HG03159 (cell line): ENCODE measurements at regions not wholly inside any gene's neighbourhood (a gene's known extent, or its start where the extent isn't known, plus 50 kb on each side); places are given as distances from the start of the nearest gene placed in this dataset.

Source experiments
- ATAC-seq: cut with Tn5 transposase; IDR thresholded peaks from one replicate; pipeline ENCODE4 v1.9.1; 2021; ENCODE audit warnings: mild to moderate bottlenecking, moderate library complexity; ENCODE audit not compliant: unreplicated experiment

DNA sequence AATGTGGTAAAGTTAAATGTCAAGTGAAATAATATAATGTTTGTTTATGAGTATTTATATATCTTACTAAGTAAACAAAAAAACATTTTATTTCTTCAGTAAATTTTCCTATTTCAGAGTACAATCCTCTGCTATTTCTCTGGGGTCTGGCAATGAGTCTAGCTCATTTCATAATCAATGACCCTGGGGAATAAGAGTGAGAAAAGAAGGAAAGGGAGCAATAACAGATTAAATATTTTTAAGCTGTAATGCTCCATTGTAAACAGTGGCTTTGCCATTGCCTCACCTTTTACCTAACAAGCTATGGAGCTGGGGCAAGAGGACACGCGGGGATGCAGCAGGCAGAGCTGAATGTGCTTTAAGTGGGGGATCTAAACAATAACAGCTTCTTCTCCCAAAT lies 1071.9 kb downstream of the FLRT2 start:
- ATAC-seq: no peak

DNA sequence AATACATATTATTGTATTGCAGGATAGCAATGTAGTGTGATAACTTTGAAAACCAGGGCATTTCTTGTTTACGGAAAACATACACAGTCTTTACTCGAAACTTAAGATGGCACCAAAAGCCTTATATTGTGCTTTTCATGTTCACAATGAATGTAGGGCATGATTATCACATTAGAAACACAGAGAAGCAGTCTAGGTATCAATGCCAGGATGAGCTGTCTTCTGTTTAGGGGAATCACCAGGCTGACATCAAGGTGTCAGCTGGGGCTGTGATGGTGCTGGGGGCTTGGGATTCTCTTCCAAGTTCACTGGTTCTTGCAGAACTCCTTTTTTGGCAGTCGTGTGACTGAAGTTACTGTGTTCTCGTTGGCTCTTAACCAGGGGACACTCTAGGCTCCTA lies 1067.3 kb downstream of the FLRT2 start:
- ATAC-seq: no peak

DNA sequence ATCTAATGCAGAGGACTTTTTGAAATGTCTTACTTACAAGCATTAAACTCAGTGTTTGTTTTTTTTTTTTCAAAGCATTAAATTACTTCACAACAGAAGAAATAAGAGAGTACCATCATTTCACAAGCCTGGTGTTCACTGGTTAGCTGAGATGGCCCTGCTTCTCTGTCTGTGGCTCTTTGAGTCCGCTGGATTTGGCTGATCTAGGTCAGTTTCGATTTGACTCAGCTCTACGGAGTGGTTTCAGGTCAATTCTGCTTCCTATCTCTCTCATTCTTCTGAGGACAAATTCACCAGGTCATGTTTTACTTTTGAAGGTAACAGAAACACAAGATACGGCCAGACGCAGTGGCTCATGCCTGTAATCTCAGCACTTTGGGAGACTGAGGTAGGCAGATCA lies 1066.1 kb downstream of the FLRT2 start:
- no peak for ATAC-seq

DNA sequence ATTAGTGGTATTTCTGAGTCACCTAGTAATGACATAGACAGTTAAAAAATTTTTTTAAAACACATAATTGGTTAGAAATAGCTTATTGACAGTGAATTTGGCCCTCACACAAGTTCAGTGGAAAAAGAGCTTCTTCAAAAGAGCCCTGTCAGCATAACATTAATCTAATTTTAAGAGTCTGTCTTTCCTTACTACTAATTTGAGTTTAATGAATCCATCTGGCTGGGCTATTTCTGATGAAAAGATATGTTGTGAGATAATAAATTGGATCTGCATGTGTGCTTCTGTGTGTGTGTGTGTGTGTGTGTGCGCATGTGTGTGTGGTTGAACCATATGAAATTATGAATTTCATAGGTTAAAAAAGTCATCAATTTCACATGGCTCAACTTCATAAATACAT lies 1045.2 kb downstream of the FLRT2 start:
- ATAC-seq: no peak

DNA sequence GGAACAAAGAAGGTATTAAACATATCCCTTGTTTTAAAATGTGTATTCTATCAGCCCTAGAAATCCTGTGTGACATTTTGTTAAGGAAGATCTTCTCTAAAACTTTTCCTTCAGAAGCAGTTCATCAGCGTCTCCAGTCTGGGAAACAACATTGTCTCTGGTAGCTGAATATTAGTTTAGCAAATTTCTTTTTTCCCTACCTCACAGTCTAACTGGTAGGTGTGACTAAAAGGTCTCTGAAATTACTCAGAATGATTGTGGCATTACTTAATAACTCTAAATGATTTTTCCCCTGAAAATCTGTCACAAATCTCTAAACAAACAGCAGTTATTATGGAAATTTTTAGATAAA lies 1044.8 kb downstream of the FLRT2 start:
- no peak for ATAC-seq

DNA sequence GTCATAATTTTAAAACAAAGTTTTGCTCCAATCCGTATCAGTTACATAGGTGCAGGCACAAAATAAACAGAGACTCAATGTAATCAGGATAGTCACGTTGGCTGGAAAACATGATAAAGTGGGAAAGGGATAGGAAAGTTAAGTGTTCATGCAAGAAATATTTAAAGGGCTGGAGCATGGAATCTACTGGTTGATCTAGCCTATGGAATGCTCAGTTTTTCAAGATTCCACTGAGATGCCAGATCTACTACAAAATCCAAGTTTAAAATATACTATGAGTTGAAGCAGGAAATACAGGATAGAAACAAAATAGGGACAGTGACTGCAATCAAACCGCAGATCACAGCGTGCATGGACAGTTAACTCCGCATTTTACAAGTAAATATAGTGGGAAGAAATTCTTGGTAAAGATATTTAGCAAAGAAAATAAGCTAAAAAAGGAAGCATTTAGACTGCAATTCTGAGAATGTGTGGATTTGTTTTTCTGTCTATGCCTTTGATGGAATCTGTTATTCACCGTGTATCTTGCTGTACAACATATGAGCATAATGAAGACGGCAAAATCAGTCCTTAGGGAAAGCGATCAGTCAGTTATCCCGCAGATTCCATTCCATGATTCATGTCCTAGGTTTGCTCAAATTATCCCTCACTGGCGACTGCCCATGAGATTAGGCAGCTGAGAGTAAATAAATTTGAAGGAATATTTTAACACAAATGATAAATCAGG lies 1044.3 kb downstream of the FLRT2 start:
- no peak for ATAC-seq

DNA sequence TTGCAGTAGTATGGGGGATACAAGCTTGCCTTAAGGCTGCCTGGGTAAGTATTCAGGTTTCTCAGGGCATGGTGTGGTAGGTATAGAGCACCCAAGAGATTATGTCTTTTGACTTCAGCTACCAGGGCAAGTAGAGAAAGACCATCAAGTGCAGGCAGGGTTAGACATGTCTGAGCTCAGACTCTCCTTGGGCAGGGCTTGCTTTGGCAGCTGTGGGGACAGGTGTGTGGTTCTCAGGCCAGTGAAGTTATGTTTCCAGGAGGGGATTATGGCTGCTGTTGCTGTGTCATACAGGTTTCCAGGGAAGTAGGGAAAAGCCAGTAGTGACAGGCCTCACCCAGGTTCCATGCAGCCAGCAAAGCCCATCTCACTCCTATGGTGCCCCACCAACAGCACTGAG lies 1040.4 kb downstream of the FLRT2 start:
- no peak for ATAC-seq

DNA sequence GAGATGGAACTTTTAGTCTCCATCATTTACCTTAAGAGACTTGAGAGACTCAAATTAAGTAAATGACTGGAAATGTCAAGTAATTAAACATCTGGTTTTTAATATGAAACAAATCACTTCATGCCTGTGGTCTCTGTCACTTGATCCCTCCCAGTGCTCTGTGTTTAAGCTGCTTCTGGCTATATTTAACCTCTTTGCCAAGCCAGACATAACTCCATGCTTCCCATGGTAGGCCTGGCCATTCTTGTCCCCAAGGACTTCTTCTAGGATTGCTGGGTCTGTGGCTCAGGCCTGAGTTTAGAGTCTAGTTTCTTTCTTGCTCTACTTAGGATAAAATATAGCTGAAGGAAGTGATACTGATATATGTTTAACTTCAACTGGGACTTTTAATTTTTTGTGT lies 1013.6 kb downstream of the FLRT2 start:
- no peak for ATAC-seq

DNA sequence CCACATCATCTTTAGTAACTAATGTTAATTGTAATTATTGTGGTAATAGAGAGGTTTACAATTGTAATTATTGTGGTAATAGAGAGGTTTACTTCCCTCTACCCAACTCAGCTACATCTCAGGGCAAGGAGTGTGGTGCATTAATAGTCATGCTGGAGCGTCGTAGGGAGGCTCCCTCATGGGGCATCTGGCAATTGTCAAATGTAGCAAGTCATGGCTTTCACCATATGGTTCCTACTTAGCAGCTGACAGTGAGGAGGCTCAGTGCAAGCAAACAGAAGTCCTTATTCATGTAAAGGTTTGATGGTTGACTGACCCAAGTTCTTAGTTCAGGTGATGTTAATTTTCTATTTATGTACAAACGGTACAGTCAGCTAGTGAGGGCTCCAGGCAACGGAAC lies 1012.0 kb downstream of the FLRT2 start:
- ATAC-seq: no peak

DNA sequence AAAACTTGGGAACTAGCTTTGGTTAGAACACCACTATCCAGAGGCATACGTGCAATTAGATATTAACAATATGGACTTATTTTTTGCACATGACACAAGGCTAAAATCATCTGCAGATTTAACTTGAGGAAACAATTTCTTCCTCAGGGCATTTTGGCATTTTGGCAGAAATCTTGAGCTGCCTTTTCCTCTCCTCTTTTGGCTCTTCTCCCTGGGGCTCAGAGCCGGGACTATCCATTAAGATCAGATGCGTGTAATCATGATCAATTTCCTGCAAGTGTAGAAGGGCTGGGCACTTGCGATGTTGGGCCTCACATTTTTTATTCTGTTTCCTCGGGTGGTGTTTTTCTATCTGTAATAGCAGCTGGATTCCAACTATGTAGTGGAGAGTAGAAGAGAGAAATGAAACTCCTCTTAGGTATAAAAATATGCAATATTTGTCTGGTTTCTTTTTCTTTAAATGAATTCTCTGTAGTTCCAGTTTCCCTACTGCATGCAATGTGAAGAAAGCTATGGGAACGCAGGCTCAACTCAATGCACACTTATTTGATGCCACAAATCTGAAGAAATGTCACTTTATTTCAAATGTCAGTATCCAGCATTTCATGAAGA lies 1010.8 kb downstream of the FLRT2 start:
- ATAC-seq: no peak

DNA sequence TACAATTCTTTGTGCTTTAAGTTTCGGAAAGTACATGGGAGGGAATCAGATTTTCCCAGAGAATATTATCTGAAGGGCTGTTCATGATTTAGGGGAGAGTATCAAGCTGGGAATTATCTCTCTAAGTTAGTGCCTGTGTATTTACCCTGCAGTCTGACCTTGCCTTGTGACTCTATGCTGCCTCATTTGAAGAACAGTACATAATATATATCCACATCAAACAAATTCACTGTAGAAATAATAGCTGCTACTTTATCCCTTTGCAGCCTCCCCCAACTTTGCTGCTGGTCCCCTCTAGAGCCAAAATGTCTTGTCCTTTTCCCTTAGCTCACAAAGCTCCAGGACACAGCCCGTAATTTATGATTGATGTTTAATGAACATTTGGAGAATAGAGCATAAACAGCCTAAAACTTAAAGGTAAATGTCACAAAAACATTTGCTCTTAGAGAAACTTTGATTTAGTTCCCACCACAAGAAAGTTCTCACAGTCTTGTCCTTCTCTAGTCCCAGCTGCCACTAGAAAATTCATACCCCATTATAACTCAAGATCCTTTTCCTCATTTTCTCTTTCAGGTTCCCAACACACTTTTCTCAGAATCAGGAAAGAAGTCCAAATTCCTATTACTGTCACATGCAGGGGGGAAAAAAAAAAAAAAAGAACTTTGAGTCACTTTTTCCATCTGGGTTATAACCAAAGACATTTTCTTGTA lies 1009.6 kb downstream of the FLRT2 start:
- ATAC-seq: no peak

DNA sequence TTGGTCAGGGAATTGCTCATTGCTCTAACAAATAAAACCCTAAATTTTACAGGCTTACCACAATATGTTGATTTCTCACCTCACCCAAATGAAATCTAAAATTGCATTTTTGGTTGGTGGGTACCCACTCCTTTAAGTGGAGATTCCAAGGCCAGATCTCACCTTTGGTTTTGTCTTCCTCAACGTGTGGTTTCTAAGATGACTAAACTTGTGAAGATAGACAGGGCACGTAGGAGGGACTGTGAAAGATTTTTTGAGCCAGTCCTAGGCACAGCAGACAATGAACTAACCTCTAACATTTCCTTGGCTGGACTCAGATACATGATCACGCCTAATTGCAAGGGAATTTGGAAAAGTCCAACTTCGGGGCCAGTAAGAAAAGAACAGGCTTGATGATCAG lies 1003.9 kb downstream of the FLRT2 start:
- ATAC-seq: no peak

DNA sequence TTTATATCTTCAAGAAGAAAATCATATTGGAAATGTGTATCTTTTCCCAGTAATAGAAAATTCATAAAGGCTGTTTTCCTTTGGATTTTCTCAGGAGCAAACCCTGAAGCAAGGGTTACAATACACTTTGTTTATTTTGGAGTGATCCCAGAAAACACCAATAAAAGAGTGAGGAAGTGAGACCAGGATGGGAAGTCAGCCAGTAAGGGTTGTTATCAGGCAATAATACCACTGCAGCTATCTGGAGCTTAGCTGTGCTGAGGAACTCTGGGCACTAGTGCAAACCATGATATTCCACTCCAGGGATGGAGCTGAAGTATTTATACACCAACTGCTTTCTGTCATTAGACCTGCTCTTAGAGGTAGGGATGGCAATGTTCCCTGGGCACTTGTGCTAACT lies 1002.3 kb downstream of the FLRT2 start:
- ATAC-seq: no peak

DNA sequence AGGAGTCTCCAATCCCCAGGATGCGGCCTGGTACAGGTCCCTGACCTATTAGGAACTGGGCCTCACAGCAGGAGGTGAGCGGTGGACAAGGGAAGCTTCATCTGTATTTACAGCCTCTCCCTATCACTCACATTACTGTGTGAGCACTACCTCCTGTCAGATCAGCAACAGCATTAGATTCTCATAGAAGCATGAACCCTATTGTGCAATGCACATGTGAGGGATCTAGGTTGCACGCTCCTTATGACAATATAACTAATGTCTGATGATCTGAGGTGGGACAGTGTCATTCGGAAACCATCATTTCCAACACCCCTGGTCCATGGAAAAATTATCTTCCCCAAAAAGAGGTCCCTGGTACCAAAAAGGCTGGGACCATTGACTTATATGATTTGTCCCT lies 1000.5 kb downstream of the FLRT2 start:
- ATAC-seq: no peak

DNA sequence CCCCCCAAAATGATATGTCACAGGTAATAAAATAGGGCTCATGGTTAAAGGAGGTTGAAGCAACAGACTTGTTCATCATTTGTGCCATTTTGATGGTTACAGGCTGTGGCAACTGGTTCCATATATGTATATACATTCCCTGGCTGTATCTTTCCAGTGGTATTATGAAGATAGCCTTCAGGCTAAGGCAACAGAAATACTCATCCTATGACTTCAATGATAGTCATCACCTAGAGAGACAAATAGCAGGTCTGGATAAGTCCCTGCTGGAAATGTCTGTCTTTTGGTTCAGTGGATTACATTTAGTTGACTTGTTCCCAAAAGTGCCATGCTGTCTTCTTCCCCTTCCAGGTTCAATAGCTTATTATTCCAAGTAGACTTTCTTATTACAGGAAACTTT lies 997.4 kb downstream of the FLRT2 start:
- no peak for ATAC-seq

DNA sequence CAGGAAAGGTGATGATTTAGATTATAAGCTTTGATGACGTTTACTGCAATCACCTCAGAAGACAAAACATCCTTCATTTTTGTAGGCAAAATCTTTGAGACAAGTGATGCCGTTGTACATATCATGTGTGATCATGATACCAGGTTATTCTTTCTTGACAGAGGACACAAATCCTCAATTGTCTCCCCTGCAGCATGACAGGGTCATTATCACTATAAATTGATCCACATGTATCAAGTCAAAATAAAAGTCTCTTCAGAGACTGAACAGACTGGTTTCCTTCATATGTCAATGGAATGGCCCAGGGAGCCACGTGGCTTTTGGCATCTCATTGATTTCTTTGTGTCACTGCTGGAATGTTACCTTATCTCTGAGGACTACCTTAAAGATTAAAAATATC lies 995.7 kb downstream of the FLRT2 start:
- no peak for ATAC-seq

DNA sequence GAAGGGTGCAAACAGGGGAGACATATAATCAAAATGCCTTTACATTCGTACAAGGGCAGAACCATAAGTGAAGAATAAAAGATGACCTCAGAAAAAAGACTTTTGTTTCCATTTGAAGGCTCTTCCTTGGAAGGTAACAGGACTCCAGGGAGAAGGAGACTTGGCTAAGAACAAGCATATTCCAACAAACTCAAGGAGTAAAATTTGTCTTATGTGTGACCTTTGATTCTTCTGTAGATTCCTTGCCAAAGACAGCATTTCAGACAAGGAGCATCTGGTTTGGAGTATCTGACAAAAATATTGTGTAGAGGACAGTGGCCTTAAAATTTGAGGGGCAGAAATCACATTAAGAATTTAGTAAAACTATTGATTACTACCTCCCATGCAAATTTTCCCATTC lies 991.9 kb downstream of the FLRT2 start:
- ATAC-seq: no peak

DNA sequence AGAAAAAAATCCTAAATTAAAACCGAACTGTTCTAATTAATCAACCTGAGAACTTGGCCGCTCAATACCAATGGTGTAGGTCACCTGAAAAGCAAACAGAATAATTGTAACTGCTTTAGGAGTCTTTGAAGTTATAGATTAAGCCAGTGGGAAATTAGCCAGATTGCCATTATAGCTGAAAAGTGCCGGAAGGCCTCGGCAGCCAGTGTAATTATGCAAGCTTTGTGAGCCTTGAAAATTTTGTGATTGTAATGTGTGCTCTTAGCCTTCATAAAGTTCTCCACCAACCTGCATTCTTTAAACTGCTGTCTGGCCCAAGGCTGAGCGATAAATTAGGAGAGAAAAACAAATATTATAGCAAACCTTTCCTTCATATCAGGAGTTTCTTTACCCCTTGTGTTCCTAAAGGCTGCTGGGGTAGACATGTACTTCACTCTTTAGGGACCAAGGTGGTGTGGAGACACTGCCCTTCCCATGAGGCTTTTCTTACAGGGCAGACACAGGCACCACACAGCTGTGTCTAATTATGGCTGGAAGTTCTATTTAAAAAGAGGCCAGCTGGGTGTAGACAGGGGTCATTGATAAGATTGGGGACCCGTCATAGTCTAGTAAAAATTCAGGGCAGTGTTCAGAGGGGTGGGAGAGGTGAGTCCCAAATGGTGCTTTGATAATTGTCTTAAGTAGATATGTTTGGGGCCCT lies 991.2 kb downstream of the FLRT2 start:
- no peak for ATAC-seq

DNA sequence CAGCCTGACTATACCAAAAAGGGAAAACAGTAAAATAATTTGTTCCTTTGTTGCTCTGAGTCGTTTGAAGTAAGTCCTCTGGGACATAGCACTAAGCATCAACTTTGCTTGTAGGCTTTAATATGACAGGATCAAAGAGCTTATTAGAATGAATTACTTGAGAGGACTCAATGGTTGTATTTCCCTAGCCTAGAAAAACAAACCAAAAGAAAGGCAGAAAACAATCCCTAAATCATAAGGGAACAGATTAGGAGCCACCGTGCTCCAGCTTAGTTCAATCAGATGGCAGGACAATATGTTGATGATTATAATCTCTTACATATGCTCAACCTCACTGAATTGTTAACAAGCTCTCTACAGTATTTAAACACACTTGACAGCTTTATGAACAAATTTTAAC lies 988.4 kb downstream of the FLRT2 start:
- no peak for ATAC-seq

DNA sequence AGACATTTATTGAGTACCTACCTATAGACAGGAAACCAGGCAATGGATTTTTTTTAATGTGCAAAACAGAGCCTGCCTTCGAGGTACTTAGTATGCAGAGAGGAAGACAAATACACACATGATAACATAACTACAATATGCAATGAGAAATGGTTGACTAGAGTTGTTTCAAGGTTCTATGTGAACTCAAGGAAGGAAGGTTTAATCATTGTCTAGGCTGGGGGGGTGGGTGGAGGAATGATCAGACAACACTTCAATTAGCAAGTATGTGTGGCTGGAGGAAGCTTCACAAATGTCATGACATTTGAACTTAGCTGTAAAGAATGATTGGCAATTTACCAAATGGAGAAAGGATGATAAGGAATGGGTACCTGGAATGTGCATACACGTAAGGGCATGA lies 985.3 kb downstream of the FLRT2 start:
- ATAC-seq: no peak

DNA sequence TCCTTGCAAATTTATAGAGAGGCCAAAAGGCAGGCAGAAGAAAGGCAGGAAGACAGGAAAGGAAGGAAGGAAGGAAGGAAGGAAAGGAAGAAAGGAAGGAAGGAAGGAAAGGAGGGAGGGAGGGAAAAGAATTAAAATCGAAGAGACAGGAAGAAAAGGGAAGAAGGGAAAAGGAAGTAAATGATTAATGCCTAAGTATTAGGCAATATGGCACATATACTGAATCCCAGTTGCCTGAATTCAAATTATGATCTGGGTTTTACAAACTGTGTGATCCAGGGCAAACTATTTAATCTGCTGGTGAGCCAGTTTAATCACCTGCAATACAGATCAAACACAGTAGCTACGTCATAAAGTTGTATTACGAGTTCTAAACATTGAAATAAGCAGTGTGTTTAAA lies 983.6 kb downstream of the FLRT2 start:
- no peak for ATAC-seq

DNA sequence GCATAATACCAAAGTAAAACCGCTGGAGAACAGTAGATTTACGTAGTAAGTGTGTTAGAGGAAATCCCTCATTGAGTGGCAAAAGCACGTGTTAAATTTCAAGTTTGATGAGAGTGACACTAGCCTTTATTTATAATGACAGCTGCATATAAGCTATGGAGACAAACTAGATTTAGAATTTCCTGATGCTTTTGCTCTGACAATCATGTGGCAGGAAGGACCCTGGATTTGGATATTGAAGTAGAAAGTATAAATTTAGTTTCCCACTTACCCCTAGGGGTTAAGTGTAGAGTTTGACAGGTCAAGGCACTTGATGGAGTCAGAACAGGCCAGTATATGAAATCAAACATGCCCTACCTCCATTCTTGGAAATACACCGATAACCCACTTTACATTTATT lies 983.1 kb downstream of the FLRT2 start:
- no peak for ATAC-seq
